H1 (cell line): ENCODE measurements at regions not wholly inside any gene's neighbourhood (a gene's known extent, or its start where the extent isn't known, plus 50 kb on each side); places are given as distances from the start of the nearest gene placed in this dataset.

Experiments used
- CTCF ChIA-PET: fragments of 300-600 bp; sonication (Branson Sonifier 250); formaldehyde crosslinking; loops from one replicate; lab custom pipeline; 2021; ENCODE audit not compliant: partially characterized antibody; lab: Charles Lee
- POLR2A ChIA-PET: fragments of 300-600 bp; sonication (Branson Sonifier 250); formaldehyde crosslinking; loops from one replicate; lab custom pipeline; 2021; ENCODE audit warnings: inconsistent platforms; ENCODE audit not compliant: partially characterized antibody; lab: Charles Lee
- DNase-seq, 2 experiments: peaks; one replicate each; pipeline versions ENCODE4 v3.0.0 to v3.0.0-alpha.2; 2010 to 2022; ENCODE audit warnings: low spot score in 2 of 2, low read depth in 1 of 2, mixed read lengths in 1 of 2
- FAIRE-seq: peaks from 2 replicates; lab custom pipeline; 2011; peaks lifted over from hg19 to GRCh38; lab: Jason Lieb, UNC
- H2AFZ ChIP-seq: 2 replicates; pipeline ENCODE4 v1.8.1; 2012; ENCODE audit warnings: low read length, inconsistent platforms
- H2AK5ac ChIP-seq: 2 replicates; pipeline ENCODE4 v1.6.1; 2013; ENCODE audit warnings: low read depth, low read length
- H2BK120ac ChIP-seq: replicated peaks from 2 replicates; pipeline ENCODE3; 2013; ENCODE audit warnings: low read depth, low read length, inconsistent platforms
- H2BK12ac ChIP-seq: 2 replicates; pipeline ENCODE4 v1.6.1; 2013; ENCODE audit warnings: low read depth, low read length
- H2BK15ac ChIP-seq: 2 replicates; pipeline ENCODE4 v1.6.1; 2013; ENCODE audit warnings: low read length
- H2BK20ac ChIP-seq: 2 replicates; pipeline ENCODE4 v1.6.1; 2013; ENCODE audit warnings: low read length
- H2BK5ac ChIP-seq: 2 replicates; pipeline ENCODE4 v1.6.1; 2013; ENCODE audit warnings: low read depth, low read length
- H3K14ac ChIP-seq: 2 replicates; pipeline ENCODE4 v1.6.1; 2013; ENCODE audit warnings: inconsistent platforms; ENCODE audit not compliant: insufficient read length
- H3K18ac ChIP-seq: 2 replicates; pipeline ENCODE4 v1.6.1; 2013; ENCODE audit warnings: low read length; ENCODE audit errors: extremely low read depth
- H3K23ac ChIP-seq: 2 replicates; pipeline ENCODE4 v1.6.1; 2013; ENCODE audit warnings: inconsistent platforms; ENCODE audit not compliant: insufficient read length
- H3K23me2 ChIP-seq: 2 replicates; pipeline ENCODE4 v1.6.1; 2013; ENCODE audit warnings: low read depth, low read length
- H3K27ac ChIP-seq: 2 replicates; pipeline ENCODE4 v1.6.1; 2011; ENCODE audit warnings: low read depth, low read length, inconsistent platforms
- H3K27me3 ChIP-seq, 4 experiments: replicated peaks in 1 of 4; 1 replicate in 1 of 4; 2 replicates in 3 of 4; pipeline versions ENCODE4 v1.6.1 to v1.8.1; 2011 to 2013; ENCODE audit warnings: low read length in 3 of 4, mild to moderate bottlenecking in 3 of 4, inconsistent platforms in 2 of 4, mixed read lengths in 2 of 4, moderate library complexity in 1 of 4; ENCODE audit not compliant: control insufficient read depth in 3 of 4, insufficient read depth in 3 of 4; ENCODE audit errors: extremely low read depth in 1 of 4
- H3K36me3 ChIP-seq, 4 experiments: 2 replicates each; pipeline versions ENCODE4 v1.6.1 to v1.8.1; 2011 to 2013; ENCODE audit warnings: mild to moderate bottlenecking in 4 of 4, low read length in 3 of 4, moderate library complexity in 2 of 4, control low read depth in 1 of 4, inconsistent platforms in 1 of 4; ENCODE audit not compliant: insufficient read depth in 4 of 4, control insufficient read depth in 2 of 4
- H3K4ac ChIP-seq: replicated peaks from 2 replicates; pipeline ENCODE3; 2013; ENCODE audit warnings: low read length, low read depth, mixed read lengths, inconsistent platforms; ENCODE audit not compliant: insufficient read length
- H3K4me1 ChIP-seq, 4 experiments: replicated peaks in 1 of 4; 1 replicate in 1 of 4; 2 replicates in 3 of 4; pipeline versions ENCODE4 v1.6.1 to v1.8.1; 2011 to 2013; ENCODE audit warnings: low read length in 3 of 4, inconsistent platforms in 2 of 4, mixed read lengths in 1 of 4; ENCODE audit not compliant: insufficient read depth in 4 of 4, control insufficient read depth in 3 of 4
- H3K4me2 ChIP-seq, 2 experiments: 2 replicates each; pipeline versions ENCODE4 v1.6.1 to v1.8.1; 2011 to 2013; ENCODE audit warnings: low read depth in 2 of 2, low read length in 2 of 2, control low read depth in 1 of 2, inconsistent platforms in 1 of 2, mild to moderate bottlenecking in 1 of 2; ENCODE audit not compliant: insufficient read depth in 1 of 2
- H3K4me3 ChIP-seq, 4 experiments: fragments of 200-600, 300-600 bp in 1 of 4; sonication (generic), shearing (Covaris generic), sonication (Bioruptor Twin) in 1 of 4; 2 replicates each; pipeline versions ENCODE4 v1.5.1 to v1.8.1; 2011 to 2016; ENCODE audit warnings: low read length in 4 of 4, low read depth in 3 of 4, control low read depth in 2 of 4, inconsistent platforms in 2 of 4, mild to moderate bottlenecking in 2 of 4, mixed read lengths in 1 of 4, moderate library complexity in 1 of 4; ENCODE audit not compliant: insufficient read depth in 2 of 4; ENCODE audit errors: extremely low read depth in 1 of 4
- H3K56ac ChIP-seq: replicated peaks from 2 replicates; pipeline ENCODE3; 2013; ENCODE audit warnings: low read depth, mild to moderate bottlenecking, mixed read lengths, low read length, inconsistent platforms; ENCODE audit not compliant: insufficient read length
- H3K79me1 ChIP-seq: 2 replicates; pipeline ENCODE4 v1.6.1; 2013; ENCODE audit warnings: low read depth, low read length, control low read depth
- H3K79me2 ChIP-seq, 2 experiments: 2 replicates each; pipeline versions ENCODE4 v1.6.1 to v1.8.1; 2012 to 2013; ENCODE audit warnings: low read length in 2 of 2, mild to moderate bottlenecking in 2 of 2, inconsistent platforms in 1 of 2; ENCODE audit not compliant: insufficient read depth in 2 of 2, control insufficient read depth in 1 of 2
- H3K9ac ChIP-seq, 4 experiments: replicated peaks in 1 of 4; 1 replicate in 1 of 4; 2 replicates in 3 of 4; pipeline versions ENCODE4 v1.6.1 to v1.8.1; 2011 to 2013; ENCODE audit warnings: low read depth in 3 of 4, low read length in 3 of 4, control low read depth in 2 of 4, mild to moderate bottlenecking in 2 of 4, moderate library complexity in 2 of 4, inconsistent platforms in 1 of 4; ENCODE audit errors: extremely low read depth in 1 of 4
- H3K9me3 ChIP-seq, 2 experiments: 2 replicates each; pipeline versions ENCODE4 v1.6.1 to v1.8.1; 2012 to 2013; ENCODE audit warnings: mild to moderate bottlenecking in 2 of 2, moderate library complexity in 2 of 2, control low read depth in 1 of 2, inconsistent platforms in 1 of 2, low read depth in 1 of 2, low read length in 1 of 2, mixed read lengths in 1 of 2; ENCODE audit not compliant: insufficient read depth in 2 of 2
- H4K20me1 ChIP-seq, 2 experiments: replicated peaks in 1 of 2; 2 replicates each; pipeline versions ENCODE3 to v1.8.1; 2011 to 2013; ENCODE audit warnings: inconsistent platforms in 2 of 2, low read length in 2 of 2, mild to moderate bottlenecking in 1 of 2; ENCODE audit not compliant: insufficient read depth in 2 of 2, control insufficient read depth in 1 of 2
- H4K5ac ChIP-seq: 2 replicates; pipeline ENCODE4 v1.6.1; 2013; ENCODE audit warnings: low read length, low read depth, mixed read lengths, inconsistent platforms; ENCODE audit not compliant: insufficient read length
- H4K8ac ChIP-seq: 2 replicates; pipeline ENCODE4 v1.8.0; 2013; ENCODE audit warnings: mild to moderate bottlenecking, moderate library complexity, low read length, inconsistent platforms; ENCODE audit not compliant: insufficient read depth; ENCODE audit errors: extremely low read depth
- H4K91ac ChIP-seq: replicated peaks from 2 replicates; pipeline ENCODE3; 2013; ENCODE audit warnings: low read length, mixed read lengths, inconsistent platforms; ENCODE audit not compliant: insufficient read length
- ASH2L ChIP-seq: fragments of 200-600, 300-600 bp; sonication (generic); IDR thresholded peaks from one replicate; pipeline ENCODE4 v1.7.1; 2017; ENCODE audit warnings: low read length
- BACH1 ChIP-seq: IDR thresholded peaks from 2 replicates; pipeline ENCODE4 v1.6.1; 2012; ENCODE audit warnings: low read length, improper control_type of control experiment
- CBX5 ChIP-seq: fragments of 300-800, 300-1000 bp; sonication (generic); IDR thresholded peaks from 2 replicates; pipeline ENCODE4 v1.7.1; 2016; ENCODE audit warnings: antibody characterized with exemption, low read length, low read depth
- CREB1 ChIP-seq: IDR thresholded peaks from 2 replicates; pipeline ENCODE4 v1.6.1; 2012; ENCODE audit warnings: inconsistent platforms
- CTBP2 ChIP-seq: IDR thresholded peaks from 2 replicates; pipeline ENCODE4 v1.7.0; 2011; ENCODE audit warnings: borderline replicate concordance, mild to moderate bottlenecking, moderate library complexity, mixed read lengths, low read length; ENCODE audit not compliant: insufficient read depth, insufficient read length
- GABPA ChIP-seq: IDR thresholded peaks from 2 replicates; pipeline ENCODE4 v1.6.1; 2011; ENCODE audit warnings: mild to moderate bottlenecking, low read length, moderate library complexity, borderline replicate concordance; ENCODE audit not compliant: insufficient read depth
- GTF2F1 ChIP-seq: IDR thresholded peaks from 2 replicates; pipeline ENCODE4 v1.6.1; 2012; ENCODE audit warnings: low read depth, low read length, improper control_type of control experiment, borderline replicate concordance
- KDM5A ChIP-seq: fragments of 200-600 bp; IDR thresholded peaks from 2 replicates; pipeline ENCODE4 v1.7.1; 2012; ENCODE audit warnings: mild to moderate bottlenecking, low read length, inconsistent platforms, mixed read lengths
- SP2 ChIP-seq: IDR thresholded peaks from 2 replicates; pipeline ENCODE4 v1.6.1; 2012; ENCODE audit warnings: mild to moderate bottlenecking, low read length, inconsistent platforms
- TAF7 ChIP-seq: optimal IDR thresholded peaks from 2 replicates; pipeline ENCODE3; 2011; ENCODE audit warnings: low read depth, mild to moderate bottlenecking, inconsistent platforms, low read length, moderate library complexity, borderline replicate concordance
- WGBS, 2 experiments: shearing (Covaris generic) in 1 of 2; methylation state at CpG; one replicate each; pipeline versions ENCODE4 v1.1.6 to v1.1.7; 2013 to 2015; ENCODE audit warnings: low lambda C conversion rate in 2 of 2, mixed read lengths in 2 of 2, inconsistent platforms in 1 of 2, low coverage in 1 of 2, missing lambda C conversion rate in 1 of 2; ENCODE audit not compliant: insufficient replicate concordance in 2 of 2, insufficient coverage in 1 of 2, insufficient read length in 1 of 2; ENCODE audit errors: extremely low coverage in 1 of 2, missing lambda C conversion rate in 1 of 2; 5-methylcytosine and 5-hydroxymethylcytosine counted together
- TF ChIP-seq, protein P1 (sequence below): IDR thresholded peaks from 2 replicates; pipeline ENCODE4 v1.6.1; 2012; ENCODE audit warnings: inconsistent platforms
- TF ChIP-seq, protein P2 (sequence below), 3 experiments: IDR thresholded peaks; 1 replicate in 2 of 3; 2 replicates in 1 of 3; pipeline versions ENCODE4 v1.5.1 to v1.6.1; 2011; ENCODE audit warnings: low read length in 3 of 3, mild to moderate bottlenecking in 3 of 3, inconsistent platforms in 2 of 3, low read depth in 1 of 3, moderate library complexity in 1 of 3; ENCODE audit not compliant: insufficient read depth in 1 of 3; ENCODE audit errors: control extremely low read depth in 1 of 3

DNA sequence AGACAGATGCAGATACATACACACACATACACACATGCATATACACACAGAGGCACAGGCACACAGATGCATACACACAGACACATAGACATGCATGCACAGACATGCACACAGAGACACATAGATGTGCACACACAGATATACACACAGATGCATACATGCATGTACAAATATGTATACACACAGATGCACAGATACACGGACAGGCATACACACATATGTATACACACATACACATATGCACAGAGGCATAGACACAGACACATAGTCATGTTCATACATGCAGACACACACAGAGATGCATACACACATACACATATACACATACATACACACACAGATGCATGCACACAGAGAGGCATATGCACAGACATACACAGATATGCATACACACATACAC lies 437.3 kb upstream of the SMIM21 start:
- CTCF ChIA-PET: interaction anchor here (0.6 kb wide), 1 partner anchor 19 kb away, joined by 3 read pairs; no protein-coding TSS in a partner anchor
- Histone ChIP-seq H3K4ac (no peak overlapping the region), H4K91ac (no peak overlapping the region), H2BK12ac (peak overlapping the region; percentile 35; the same call in 1 of the 2 replicates), H2BK120ac (no peak overlapping the region), H3K27ac (no peak overlapping the region), H4K20me1 (peaks cover 0 to 3% of the 10 kb centered on the region in 2 experiments), H2BK15ac (no peak overlapping the region), H3K27me3 (no peaks in the 10 kb centered on the region; a peak in 1 of 7 replicates), H2BK5ac (no peak overlapping the region), H4K8ac (no peak overlapping the region), H2AFZ (no peak overlapping the region), H3K79me2 (no peaks in the 10 kb centered on the region; a peak in 1 of 4 replicates), H3K79me1 (no peaks in the 10 kb centered on the region), H3K9ac (no peak overlapping the region), H3K23ac (no peak overlapping the region), H3K56ac (no peak overlapping the region), H3K4me3 (no peak overlapping the region), H2AK5ac (no peak overlapping the region), H4K5ac (no peak overlapping the region), H3K23me2 (no peaks in the 10 kb centered on the region; the same call in 1 of the 2 replicates), H3K4me2 (no peak overlapping the region), H3K9me3 (no peaks in the 10 kb centered on the region), H3K14ac (no peak overlapping the region), H3K18ac (no peak overlapping the region), H3K4me1 (peaks cover 0 to 3% (median 0%) of the 10 kb centered on the region in 4 experiments; a peak in 2 of 7 replicates), H2BK20ac (no peak overlapping the region), H3K36me3 (no peaks in the 10 kb centered on the region)
- DNase-seq (no peak), FAIRE-seq (no peak)
- TF ChIP-seq GTF2F1 (no peak), ASH2L (no peak), KDM5A (no peak), TAF7 (no peak), BACH1 (no peak), CBX5 (no peak), CREB1 (no peak), SP2 (no peak), CTBP2 (no peak), GABPA (no peak)
- TF ChIP-seq, protein P1, sequence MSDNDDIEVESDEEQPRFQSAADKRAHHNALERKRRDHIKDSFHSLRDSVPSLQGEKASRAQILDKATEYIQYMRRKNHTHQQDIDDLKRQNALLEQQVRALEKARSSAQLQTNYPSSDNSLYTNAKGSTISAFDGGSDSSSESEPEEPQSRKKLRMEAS: no peak
- TF ChIP-seq, protein P2, sequence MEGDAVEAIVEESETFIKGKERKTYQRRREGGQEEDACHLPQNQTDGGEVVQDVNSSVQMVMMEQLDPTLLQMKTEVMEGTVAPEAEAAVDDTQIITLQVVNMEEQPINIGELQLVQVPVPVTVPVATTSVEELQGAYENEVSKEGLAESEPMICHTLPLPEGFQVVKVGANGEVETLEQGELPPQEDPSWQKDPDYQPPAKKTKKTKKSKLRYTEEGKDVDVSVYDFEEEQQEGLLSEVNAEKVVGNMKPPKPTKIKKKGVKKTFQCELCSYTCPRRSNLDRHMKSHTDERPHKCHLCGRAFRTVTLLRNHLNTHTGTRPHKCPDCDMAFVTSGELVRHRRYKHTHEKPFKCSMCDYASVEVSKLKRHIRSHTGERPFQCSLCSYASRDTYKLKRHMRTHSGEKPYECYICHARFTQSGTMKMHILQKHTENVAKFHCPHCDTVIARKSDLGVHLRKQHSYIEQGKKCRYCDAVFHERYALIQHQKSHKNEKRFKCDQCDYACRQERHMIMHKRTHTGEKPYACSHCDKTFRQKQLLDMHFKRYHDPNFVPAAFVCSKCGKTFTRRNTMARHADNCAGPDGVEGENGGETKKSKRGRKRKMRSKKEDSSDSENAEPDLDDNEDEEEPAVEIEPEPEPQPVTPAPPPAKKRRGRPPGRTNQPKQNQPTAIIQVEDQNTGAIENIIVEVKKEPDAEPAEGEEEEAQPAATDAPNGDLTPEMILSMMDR (IDR thresholded peaks at IDR 0.05; ENCODE audit: control extremely low read depth in 1 of 3, insufficient read depth in 1 of 3, low read depth in 1 of 3, low read length in 3 of 3): no peak
- POLR2A ChIA-PET: no interaction called here
- 96% methylated on average over 1 of the region's 1 CpG; no CpG with 5 or more reads in 1 of the 2 experiments for WGBS, 2 experiments
